ENCODE measurements at regions not wholly inside any gene's neighbourhood (a gene's known extent, or its start where the extent isn't known, plus 50 kb on each side); places are given as distances from the start of the nearest gene placed in this dataset.

DNA sequence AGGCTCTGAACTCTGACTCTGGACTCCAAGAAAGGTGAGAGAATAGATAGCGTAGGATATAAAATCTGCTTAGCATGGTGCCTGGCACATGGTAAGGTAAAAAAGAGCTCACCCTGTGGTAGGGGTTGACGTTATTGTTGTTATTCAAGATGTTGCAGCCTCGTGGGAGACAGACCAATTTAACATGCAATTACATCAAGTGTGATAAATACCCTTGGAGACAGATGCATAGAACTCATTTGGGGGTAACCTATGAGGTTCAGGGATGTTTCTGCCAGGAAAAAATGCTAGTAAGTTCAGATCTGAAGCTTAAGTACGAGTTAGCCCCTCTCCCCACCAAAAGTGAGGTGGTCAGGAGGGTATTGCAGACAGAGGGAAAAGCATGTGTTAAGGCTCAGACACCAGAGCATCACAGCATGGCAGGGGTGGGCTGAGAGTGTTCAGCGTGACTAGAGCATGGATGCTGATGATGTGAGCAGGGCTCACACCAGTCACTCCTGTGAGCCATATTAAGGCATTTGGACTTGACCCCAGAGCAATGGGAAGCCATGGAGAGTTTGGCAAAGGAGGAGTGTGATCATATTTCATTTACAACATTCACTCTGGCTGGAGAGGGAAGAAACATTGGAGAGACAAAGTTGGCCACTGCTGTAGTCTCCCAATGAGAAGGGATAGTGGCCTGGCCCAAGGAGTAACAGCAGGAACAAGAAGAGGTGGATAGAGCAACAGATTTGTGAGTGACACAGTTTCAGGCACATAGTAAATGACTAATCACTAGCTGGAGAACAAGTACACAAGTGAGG is 181.0 kb downstream of the UACA start:
- Histone ChIP-seq H3K9me3 (no peaks in the 10 kb centered on the region), H3K4me3 (no peak overlapping the region), H3K36me3 (no peaks in the 10 kb centered on the region), H3K4me1 (no peaks in the 10 kb centered on the region), H3K27me3 (ENCODE audit: low read depth) (peaks cover 27% of the 10 kb centered on the region), H3K27ac (no peak overlapping the region)
- intact Hi-C loops (cut with DNase I): no loop called here
- TF ChIP-seq, protein P1, sequence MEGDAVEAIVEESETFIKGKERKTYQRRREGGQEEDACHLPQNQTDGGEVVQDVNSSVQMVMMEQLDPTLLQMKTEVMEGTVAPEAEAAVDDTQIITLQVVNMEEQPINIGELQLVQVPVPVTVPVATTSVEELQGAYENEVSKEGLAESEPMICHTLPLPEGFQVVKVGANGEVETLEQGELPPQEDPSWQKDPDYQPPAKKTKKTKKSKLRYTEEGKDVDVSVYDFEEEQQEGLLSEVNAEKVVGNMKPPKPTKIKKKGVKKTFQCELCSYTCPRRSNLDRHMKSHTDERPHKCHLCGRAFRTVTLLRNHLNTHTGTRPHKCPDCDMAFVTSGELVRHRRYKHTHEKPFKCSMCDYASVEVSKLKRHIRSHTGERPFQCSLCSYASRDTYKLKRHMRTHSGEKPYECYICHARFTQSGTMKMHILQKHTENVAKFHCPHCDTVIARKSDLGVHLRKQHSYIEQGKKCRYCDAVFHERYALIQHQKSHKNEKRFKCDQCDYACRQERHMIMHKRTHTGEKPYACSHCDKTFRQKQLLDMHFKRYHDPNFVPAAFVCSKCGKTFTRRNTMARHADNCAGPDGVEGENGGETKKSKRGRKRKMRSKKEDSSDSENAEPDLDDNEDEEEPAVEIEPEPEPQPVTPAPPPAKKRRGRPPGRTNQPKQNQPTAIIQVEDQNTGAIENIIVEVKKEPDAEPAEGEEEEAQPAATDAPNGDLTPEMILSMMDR (IDR thresholded peaks at IDR 0.05): no peak
- ATAC-seq: no peak
- no peak for DNase-seq

DNA sequence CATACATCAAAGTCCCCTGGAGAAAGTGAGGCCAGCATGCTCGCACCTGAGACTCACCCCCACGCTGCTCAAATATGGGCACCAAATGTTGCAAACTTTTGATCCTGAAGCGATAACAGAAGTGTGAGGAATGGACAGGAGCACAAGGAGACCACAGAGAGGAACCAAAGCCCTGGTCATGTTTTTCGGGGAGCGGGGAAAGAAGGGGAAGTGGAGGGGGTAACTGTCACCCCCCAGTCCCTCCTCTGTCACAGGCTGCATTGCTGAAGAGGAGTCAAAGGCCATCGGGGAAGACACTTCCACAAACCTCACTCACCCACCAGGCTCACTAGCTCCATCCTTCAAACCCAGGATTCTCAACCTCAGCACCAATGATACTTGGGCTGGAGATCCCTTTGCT is 182.4 kb downstream of the UACA start:
- intact Hi-C loops (cut with DNase I): no loop called here
- no peaks in the 10 kb centered on the region for H3K36me3 ChIP-seq
- H3K27me3 ChIP-seq (ENCODE audit: low read depth): peaks cover 22% of the 10 kb centered on the region
- no peaks in the 10 kb centered on the region for H3K9me3 ChIP-seq
- H3K27ac ChIP-seq: no peak overlapping the region
- TF ChIP-seq, protein P1 (IDR thresholded peaks at IDR 0.05): no peak
- H3K4me1 ChIP-seq: no peaks in the 10 kb centered on the region
- no peak for DNase-seq
- no peak for ATAC-seq
- H3K4me3 ChIP-seq: no peak overlapping the region

DNA sequence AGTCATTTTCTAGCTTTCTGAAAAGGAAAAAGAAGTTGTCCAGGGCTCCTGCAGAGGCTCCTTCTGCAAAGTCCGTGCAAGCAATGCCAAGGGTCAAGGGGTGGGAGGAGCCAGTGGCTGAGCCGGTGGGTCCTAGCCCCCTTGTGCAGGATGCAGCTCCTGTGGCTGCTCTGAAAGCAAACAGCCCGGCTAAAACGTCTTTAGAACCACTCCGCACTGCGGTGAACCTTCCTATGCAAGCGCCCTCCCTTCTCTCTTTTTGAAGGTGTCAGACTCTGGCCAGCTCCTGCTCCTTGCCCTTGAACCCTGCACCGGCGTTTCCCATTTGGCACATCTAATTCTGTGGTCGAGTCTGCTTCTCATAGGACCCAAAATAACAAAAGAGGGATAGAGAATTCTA is 183.1 kb downstream of the UACA start:
- H3K4me3 ChIP-seq: no peak overlapping the region
- peaks cover 17% of the 10 kb centered on the region for H3K27me3 ChIP-seq (ENCODE audit: low read depth)
- H3K4me1 ChIP-seq: no peaks in the 10 kb centered on the region
- no peaks in the 10 kb centered on the region for H3K9me3 ChIP-seq
- TF ChIP-seq, protein P1 (IDR thresholded peaks at IDR 0.05): no peak
- intact Hi-C loops (cut with DNase I): no loop called here
- no peaks in the 10 kb centered on the region for H3K36me3 ChIP-seq
- ATAC-seq: no peak
- DNase-seq: no peak
- no peak overlapping the region for H3K27ac ChIP-seq

DNA sequence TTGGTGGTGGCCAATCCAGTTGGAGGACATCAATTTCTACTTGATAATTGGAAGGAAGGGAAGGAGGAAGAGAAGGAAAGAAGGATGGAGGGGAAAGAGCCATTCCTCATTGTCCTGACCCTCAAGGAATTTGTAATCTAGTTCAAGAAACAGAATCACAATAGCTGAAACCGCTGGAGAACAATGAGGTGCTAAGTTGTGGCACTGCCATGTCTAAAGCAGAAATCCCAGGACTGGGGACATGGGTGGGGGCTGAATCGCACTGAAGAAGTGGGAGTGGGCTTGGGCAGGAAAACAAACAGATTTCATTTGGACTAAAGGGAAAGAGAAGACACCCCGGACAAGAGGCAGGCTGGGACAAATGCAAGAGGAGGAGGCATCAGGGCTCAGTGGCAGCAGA is 183.6 kb downstream of the UACA start:
- Histone ChIP-seq H3K4me1 (no peaks in the 10 kb centered on the region), H3K27ac (no peak overlapping the region), H3K9me3 (no peaks in the 10 kb centered on the region), H3K27me3 (ENCODE audit: low read depth) (peaks cover 12% of the 10 kb centered on the region), H3K36me3 (no peaks in the 10 kb centered on the region), H3K4me3 (no peak overlapping the region)
- ATAC-seq: no peak
- DNase-seq: no peak
- intact Hi-C loops (cut with DNase I): no loop called here
- TF ChIP-seq, protein P1 (IDR thresholded peaks at IDR 0.05): no peak

DNA sequence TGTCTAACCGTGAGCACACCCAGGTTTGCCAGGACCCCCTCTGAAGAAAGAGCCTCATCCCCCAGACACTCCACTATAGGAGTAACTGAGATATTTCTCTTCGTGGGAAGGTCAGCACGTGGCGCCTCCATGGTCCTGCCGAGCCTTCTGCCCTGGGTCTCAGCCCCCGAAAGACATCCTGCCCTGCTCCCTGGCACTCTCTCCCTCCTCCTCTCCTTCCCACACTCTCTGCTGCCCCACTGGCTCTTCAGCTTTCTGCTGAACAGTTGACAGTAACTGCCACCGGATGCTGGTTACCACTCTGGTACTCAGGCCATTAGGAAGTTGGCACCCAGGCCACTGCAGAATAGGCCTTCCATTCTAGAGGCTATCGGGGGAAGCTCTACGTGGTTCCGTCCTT is 185.2 kb downstream of the UACA start:
- intact Hi-C loops (cut with DNase I): no loop called here
- no peaks in the 10 kb centered on the region for H3K4me1 ChIP-seq
- DNase-seq (no peak), ATAC-seq (no peak)
- TF ChIP-seq, protein P1 (IDR thresholded peaks at IDR 0.05): no peak
- peaks cover 11% of the 10 kb centered on the region for H3K27me3 ChIP-seq (ENCODE audit: low read depth)
- no peaks in the 10 kb centered on the region for H3K36me3 ChIP-seq
- H3K4me3 ChIP-seq: no peak overlapping the region
- H3K27ac ChIP-seq: no peak overlapping the region
- no peaks in the 10 kb centered on the region for H3K9me3 ChIP-seq

Measured in lower lobe of right lung (tissue), 2 donors.